ENCODE measurements at regions not wholly inside any gene's neighbourhood (a gene's known extent, or its start where the extent isn't known, plus 50 kb on each side); places are given as distances from the start of the nearest gene placed in this dataset.

GRCh38 chr7:14040528-14040927, 51.1 kb upstream of the ETV1 start:
- Histone ChIP-seq H3K4me3 (replicated peaks; ENCODE audit: insufficient read depth, low read length) (no peak overlapping the region), H3K27ac (replicated peaks) (no peak overlapping the region), H3K27me3 (ENCODE audit: insufficient read depth, poor library complexity, severe bottlenecking) (no peaks in the 10 kb centered on the region)
- DNase-seq (ENCODE audit: low read depth in 1 of 2, low spot score in 1 of 2): no peak
- TF ChIP-seq REST (IDR thresholded peaks at IDR 0.05; ENCODE audit: insufficient replicate concordance, low read depth) (no peak), POLR2AphosphoS5 (IDR thresholded peaks at IDR 0.05; ENCODE audit: low read depth) (no peak), GABPA (IDR thresholded peaks at IDR 0.05; ENCODE audit: low read depth) (no peak), CTCF (IDR thresholded peaks at IDR 0.05; ENCODE audit: insufficient read depth, low read length) (no peak), SPI1 (IDR thresholded peaks at IDR 0.05; ENCODE audit: borderline replicate concordance, low read depth) (no peak)

Measured in HL-60 (cell line).